ENCODE measurements at regions not wholly inside any gene's neighbourhood (a gene's known extent, or its start where the extent isn't known, plus 50 kb on each side); places are given as distances from the start of the nearest gene placed in this dataset.

DNA sequence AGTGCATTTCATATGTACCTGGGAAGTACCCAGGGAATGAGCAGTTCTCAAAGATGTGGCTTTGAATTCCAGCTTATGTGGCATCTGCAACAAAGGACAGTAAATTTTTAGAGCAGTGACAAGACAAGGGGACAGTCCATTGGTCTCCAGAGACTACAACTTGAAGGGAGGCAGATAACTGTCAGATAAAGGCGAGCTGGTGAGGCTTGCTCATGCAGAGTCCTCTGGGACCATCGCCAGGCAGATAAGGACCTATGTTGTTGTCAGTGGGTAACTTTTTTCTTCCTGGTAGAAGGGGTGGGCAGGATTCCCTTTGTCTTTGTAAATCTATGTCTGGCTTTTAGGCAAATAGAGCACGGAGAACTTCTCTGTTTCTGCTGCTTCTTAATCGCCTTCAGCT, 120.2 kb downstream of the ICE1 start:
- no peaks in the 10 kb centered on the region for H3K36me3 ChIP-seq
- H3K27me3 ChIP-seq: no peaks in the 10 kb centered on the region
- H3K4me3 ChIP-seq: no peak overlapping the region
- TF ChIP-seq, protein P1, sequence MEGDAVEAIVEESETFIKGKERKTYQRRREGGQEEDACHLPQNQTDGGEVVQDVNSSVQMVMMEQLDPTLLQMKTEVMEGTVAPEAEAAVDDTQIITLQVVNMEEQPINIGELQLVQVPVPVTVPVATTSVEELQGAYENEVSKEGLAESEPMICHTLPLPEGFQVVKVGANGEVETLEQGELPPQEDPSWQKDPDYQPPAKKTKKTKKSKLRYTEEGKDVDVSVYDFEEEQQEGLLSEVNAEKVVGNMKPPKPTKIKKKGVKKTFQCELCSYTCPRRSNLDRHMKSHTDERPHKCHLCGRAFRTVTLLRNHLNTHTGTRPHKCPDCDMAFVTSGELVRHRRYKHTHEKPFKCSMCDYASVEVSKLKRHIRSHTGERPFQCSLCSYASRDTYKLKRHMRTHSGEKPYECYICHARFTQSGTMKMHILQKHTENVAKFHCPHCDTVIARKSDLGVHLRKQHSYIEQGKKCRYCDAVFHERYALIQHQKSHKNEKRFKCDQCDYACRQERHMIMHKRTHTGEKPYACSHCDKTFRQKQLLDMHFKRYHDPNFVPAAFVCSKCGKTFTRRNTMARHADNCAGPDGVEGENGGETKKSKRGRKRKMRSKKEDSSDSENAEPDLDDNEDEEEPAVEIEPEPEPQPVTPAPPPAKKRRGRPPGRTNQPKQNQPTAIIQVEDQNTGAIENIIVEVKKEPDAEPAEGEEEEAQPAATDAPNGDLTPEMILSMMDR (IDR thresholded peaks at IDR 0.05): no peak
- H3K9me3 ChIP-seq: no peaks in the 10 kb centered on the region
- H3K4me1 ChIP-seq: no peaks in the 10 kb centered on the region
- no peak for DNase-seq (ENCODE audit: low spot score)
- no peak overlapping the region for H3K27ac ChIP-seq

DNA sequence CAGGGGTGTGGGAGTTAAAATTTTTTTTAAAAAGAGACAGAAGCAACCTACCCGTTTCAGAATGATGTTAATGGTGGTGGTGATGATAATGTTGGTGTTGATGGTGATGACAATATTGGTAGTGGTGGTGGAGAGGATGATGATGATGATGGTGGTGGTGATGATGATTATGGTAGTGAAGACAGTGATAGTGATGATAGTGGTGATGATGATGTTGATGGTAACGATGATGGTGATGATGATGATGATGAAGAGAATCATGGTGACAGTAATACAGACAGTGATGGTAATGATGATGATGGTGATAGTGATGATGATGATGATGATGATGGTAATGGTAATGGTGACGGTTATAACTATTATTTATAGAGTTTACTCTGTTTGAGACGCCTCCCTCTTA, 117.6 kb downstream of the ICE1 start:
- Histone ChIP-seq H3K4me3 (no peak overlapping the region), H3K9me3 (no peaks in the 10 kb centered on the region), H3K27me3 (no peaks in the 10 kb centered on the region), H3K36me3 (no peaks in the 10 kb centered on the region), H3K27ac (no peak overlapping the region), H3K4me1 (no peaks in the 10 kb centered on the region)
- TF ChIP-seq, protein P1 (IDR thresholded peaks at IDR 0.05): no peak
- DNase-seq (ENCODE audit: low spot score): no peak

Data from right atrium auricular region (tissue), 2 donors.